ENCODE measurements at regions not wholly inside any gene's neighbourhood (a gene's known extent, or its start where the extent isn't known, plus 50 kb on each side); places are given as distances from the start of the nearest gene placed in this dataset.

GRCh38 chr4:66959207-66959606 is 586.1 kb downstream of the CENPC start:
- ATAC-seq (no peak), DNase-seq (no peak)
- Mint-ChIP-seq H3K27me3 (no peaks in the 10 kb centered on the region), H3K9me3 (peaks cover 1% of the 10 kb centered on the region), H3K36me3 (ENCODE audit: low read depth) (no peaks in the 10 kb centered on the region), H3K27ac (no peak overlapping the region), H3K4me3 (no peak overlapping the region), H3K4me1 (ENCODE audit: low read depth) (no peaks in the 10 kb centered on the region)
- intact Hi-C loops (cut with micrococcal nuclease), result no loop called here
- ChIA-PET CTCF (no interaction called here), POLR2A (no interaction called here)
- TF ChIP-seq, protein P1, sequence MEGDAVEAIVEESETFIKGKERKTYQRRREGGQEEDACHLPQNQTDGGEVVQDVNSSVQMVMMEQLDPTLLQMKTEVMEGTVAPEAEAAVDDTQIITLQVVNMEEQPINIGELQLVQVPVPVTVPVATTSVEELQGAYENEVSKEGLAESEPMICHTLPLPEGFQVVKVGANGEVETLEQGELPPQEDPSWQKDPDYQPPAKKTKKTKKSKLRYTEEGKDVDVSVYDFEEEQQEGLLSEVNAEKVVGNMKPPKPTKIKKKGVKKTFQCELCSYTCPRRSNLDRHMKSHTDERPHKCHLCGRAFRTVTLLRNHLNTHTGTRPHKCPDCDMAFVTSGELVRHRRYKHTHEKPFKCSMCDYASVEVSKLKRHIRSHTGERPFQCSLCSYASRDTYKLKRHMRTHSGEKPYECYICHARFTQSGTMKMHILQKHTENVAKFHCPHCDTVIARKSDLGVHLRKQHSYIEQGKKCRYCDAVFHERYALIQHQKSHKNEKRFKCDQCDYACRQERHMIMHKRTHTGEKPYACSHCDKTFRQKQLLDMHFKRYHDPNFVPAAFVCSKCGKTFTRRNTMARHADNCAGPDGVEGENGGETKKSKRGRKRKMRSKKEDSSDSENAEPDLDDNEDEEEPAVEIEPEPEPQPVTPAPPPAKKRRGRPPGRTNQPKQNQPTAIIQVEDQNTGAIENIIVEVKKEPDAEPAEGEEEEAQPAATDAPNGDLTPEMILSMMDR (IDR thresholded peaks at IDR 0.05), result no peak

- H3K27me3 Mint-ChIP-seq, result no peaks in the 10 kb centered on the region
- CTCF ChIA-PET, result no interaction called here
- TF ChIP-seq, protein P1 (IDR thresholded peaks at IDR 0.05), result no peak
- no peak for DNase-seq
- no peak overlapping the region for H3K4me3 Mint-ChIP-seq
- no peak overlapping the region for H3K27ac Mint-ChIP-seq
- POLR2A ChIA-PET, result no interaction called here
- no peaks in the 10 kb centered on the region for H3K4me1 Mint-ChIP-seq (ENCODE audit: low read depth)
- no peak for ATAC-seq
- peaks cover 1% of the 10 kb centered on the region for H3K9me3 Mint-ChIP-seq
- H3K36me3 Mint-ChIP-seq (ENCODE audit: low read depth), result no peaks in the 10 kb centered on the region
- intact Hi-C loops (cut with micrococcal nuclease), result no loop called here
Observed at GRCh38 chr4:66956852-66957251, 588.5 kb downstream of the CENPC start.

- Mint-ChIP-seq H3K9me3 (peaks cover 1% of the 10 kb centered on the region), H3K4me3 (no peak overlapping the region), H3K4me1 (ENCODE audit: low read depth) (no peaks in the 10 kb centered on the region), H3K27me3 (no peaks in the 10 kb centered on the region), H3K27ac (no peak overlapping the region), H3K36me3 (ENCODE audit: low read depth) (no peaks in the 10 kb centered on the region)
- ChIA-PET POLR2A (no interaction called here), CTCF (no interaction called here)
- TF ChIP-seq, protein P1 (IDR thresholded peaks at IDR 0.05), result no peak
- intact Hi-C loops (cut with micrococcal nuclease), result no loop called here
- no peak for DNase-seq
- no peak for ATAC-seq
Observed at GRCh38 chr4:66956426-66956825, 588.9 kb downstream of the CENPC start.

DNA sequence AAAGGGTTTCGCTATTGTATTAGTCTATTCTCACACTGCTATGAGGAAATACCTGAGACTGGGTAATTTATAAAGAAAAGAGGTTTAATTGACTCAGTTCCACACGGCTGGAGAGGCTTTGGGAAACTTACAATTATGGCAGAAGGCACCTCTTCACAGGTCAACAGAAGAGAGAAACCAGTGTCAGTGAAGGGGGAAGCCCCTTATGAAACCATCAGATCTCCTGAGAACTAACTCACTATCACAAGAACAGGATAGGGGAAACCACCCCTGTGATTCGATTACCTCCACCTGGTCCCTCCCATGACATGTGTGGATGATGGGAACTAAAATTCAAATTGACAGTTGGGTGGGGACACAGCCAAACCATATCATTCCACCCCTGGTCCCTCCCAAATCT is 589.5 kb downstream of the CENPC start:
- CTCF ChIA-PET, result no interaction called here
- ATAC-seq (no peak), DNase-seq (no peak)
- Mint-ChIP-seq H3K9me3 (peaks cover 1% of the 10 kb centered on the region), H3K27me3 (no peaks in the 10 kb centered on the region), H3K4me3 (no peak overlapping the region), H3K27ac (no peak overlapping the region), H3K36me3 (ENCODE audit: low read depth) (no peaks in the 10 kb centered on the region), H3K4me1 (ENCODE audit: low read depth) (no peaks in the 10 kb centered on the region)
- TF ChIP-seq, protein P1 (IDR thresholded peaks at IDR 0.05), result no peak
- intact Hi-C loops (cut with micrococcal nuclease), result no loop called here
- POLR2A ChIA-PET, result no interaction called here

GRCh38 chr4:66949419-66949818 is 595.9 kb downstream of the CENPC start:
- peaks cover 2% of the 10 kb centered on the region for H3K9me3 Mint-ChIP-seq
- TF ChIP-seq, protein P1 (IDR thresholded peaks at IDR 0.05), result no peak
- no peaks in the 10 kb centered on the region for H3K4me1 Mint-ChIP-seq (ENCODE audit: low read depth)
- ChIA-PET CTCF (no interaction called here), POLR2A (interaction anchor here (0.7 kb wide), 1 partner anchor 28 kb away, joined by 3 read pairs; no protein-coding TSS in a partner anchor)
- ATAC-seq, result no peak
- no peak for DNase-seq
- intact Hi-C loops (cut with micrococcal nuclease), result no loop called here
- no peak overlapping the region for H3K27ac Mint-ChIP-seq
- no peaks in the 10 kb centered on the region for H3K36me3 Mint-ChIP-seq (ENCODE audit: low read depth)
- H3K4me3 Mint-ChIP-seq, result no peak overlapping the region
- H3K27me3 Mint-ChIP-seq, result no peaks in the 10 kb centered on the region

Data from activated CD8-positive, alpha-beta T cell treated with anti-CD3 and anti-CD28 coated beads for 36 hours (primary cell).